NCI-H748 treated with DMSO at 0.1 percent for 48 hours (cell line): ENCODE measurements at regions not wholly inside any gene's neighbourhood (a gene's known extent, or its start where the extent isn't known, plus 50 kb on each side); places are given as distances from the start of the nearest gene placed in this dataset.

ENCODE experiments used
- DNase-seq: peaks from one replicate; lab custom pipeline; 2025; lab: John Stamatoyannopoulos, UW

GRCh38 chr10:118107040-118107439, 60.3 kb upstream of the RAB11FIP2 start:
- no peak for DNase-seq

- DNase-seq, result no peak
Observed at GRCh38 chr10:118106426-118106825, 59.7 kb upstream of the RAB11FIP2 start.

- DNase-seq, result no peak
Observed at GRCh38 chr10:118102121-118102520, 55.4 kb upstream of the RAB11FIP2 start.

GRCh38 chr10:118101501-118101900, 54.8 kb upstream of the RAB11FIP2 start:
- DNase-seq, result no peak
